Trophoblast cell (in vitro differentiated cells and primary cell): ENCODE measurements at regions not wholly inside any gene's neighbourhood (a gene's known extent, or its start where the extent isn't known, plus 50 kb on each side); places are given as distances from the start of the nearest gene placed in this dataset.

Source experiments
- DNase-seq, 2 donors: peaks; one replicate each; pipeline ENCODE4 v3.0.0-alpha.2; 2016
- H2AFZ ChIP-seq: 2 replicates; pipeline ENCODE4 v1.6.1; 2013; ENCODE audit warnings: low read length, moderate library complexity, mild to moderate bottlenecking; ENCODE audit not compliant: insufficient read depth, poor library complexity
- H2AK5ac ChIP-seq: 2 replicates; pipeline ENCODE4 v1.6.1; 2013; ENCODE audit warnings: mild to moderate bottlenecking, low read length
- H2BK120ac ChIP-seq: 2 replicates; pipeline ENCODE4 v1.6.1; 2013; ENCODE audit warnings: low read length, mild to moderate bottlenecking, moderate library complexity; ENCODE audit not compliant: insufficient read depth, poor library complexity
- H2BK12ac ChIP-seq: 2 replicates; pipeline ENCODE4 v1.6.1; 2013; ENCODE audit warnings: mild to moderate bottlenecking, low read length, moderate library complexity
- H2BK5ac ChIP-seq: 2 replicates; pipeline ENCODE4 v1.6.1; 2013; ENCODE audit warnings: low read length, low read depth, moderate library complexity, mild to moderate bottlenecking; ENCODE audit not compliant: poor library complexity
- H3K14ac ChIP-seq: 2 replicates; pipeline ENCODE4 v1.6.1; 2013; ENCODE audit warnings: mild to moderate bottlenecking, low read length
- H3K18ac ChIP-seq: 2 replicates; pipeline ENCODE4 v1.6.1; 2013; ENCODE audit warnings: mild to moderate bottlenecking, low read length
- H3K23ac ChIP-seq: 2 replicates; pipeline ENCODE4 v1.6.1; 2013; ENCODE audit warnings: low read length
- H3K27ac ChIP-seq: 2 replicates; pipeline ENCODE4 v1.5.1; 2013; ENCODE audit warnings: low read depth, mild to moderate bottlenecking, inconsistent platforms, low read length, moderate library complexity
- H3K27me3 ChIP-seq: 2 replicates; pipeline ENCODE4 v1.6.1; 2013; ENCODE audit warnings: inconsistent platforms, mild to moderate bottlenecking, low read length, moderate library complexity; ENCODE audit not compliant: insufficient read depth
- H3K36me3 ChIP-seq, 2 experiments: 1 replicate in 1 of 2; 2 replicates in 1 of 2; pipeline ENCODE4 v1.6.1; 2013; ENCODE audit warnings: low read length in 2 of 2, mild to moderate bottlenecking in 2 of 2, moderate library complexity in 1 of 2; ENCODE audit not compliant: insufficient read depth in 2 of 2, control insufficient read depth in 1 of 2
- H3K4ac ChIP-seq: 2 replicates; pipeline ENCODE4 v1.6.1; 2013; ENCODE audit warnings: low read depth, mild to moderate bottlenecking, low read length, moderate library complexity
- H3K4me1 ChIP-seq, 2 experiments: 1 replicate in 1 of 2; 2 replicates in 1 of 2; pipeline ENCODE4 v1.6.1; 2013; ENCODE audit warnings: low read length in 2 of 2, mild to moderate bottlenecking in 2 of 2, moderate library complexity in 1 of 2; ENCODE audit not compliant: insufficient read depth in 2 of 2, control insufficient read depth in 1 of 2
- H3K4me2 ChIP-seq: 2 replicates; pipeline ENCODE4 v1.6.1; 2013; ENCODE audit warnings: inconsistent platforms, mild to moderate bottlenecking, low read length, moderate library complexity
- H3K4me3 ChIP-seq: 2 replicates; pipeline ENCODE4 v1.5.1; 2013; ENCODE audit warnings: mild to moderate bottlenecking, low read depth, low read length, inconsistent platforms
- H3K79me1 ChIP-seq: one replicate; pipeline ENCODE4 v1.6.1; 2013; ENCODE audit warnings: low read length
- H3K79me2 ChIP-seq: 2 replicates; pipeline ENCODE4 v1.6.1; 2013; ENCODE audit warnings: low read length, mild to moderate bottlenecking; ENCODE audit not compliant: control insufficient read depth, insufficient read depth, poor library complexity
- H3K9ac ChIP-seq: 2 replicates; pipeline ENCODE4 v1.6.1; 2013; ENCODE audit warnings: mild to moderate bottlenecking, low read length
- H3K9me3 ChIP-seq: 2 replicates; pipeline ENCODE4 v1.6.1; 2013; ENCODE audit warnings: low read depth, mild to moderate bottlenecking, control low read depth, inconsistent platforms, low read length; ENCODE audit not compliant: insufficient read depth
- H4K12ac ChIP-seq: 2 replicates; pipeline ENCODE4 v1.6.1; 2013; ENCODE audit warnings: low read depth, mild to moderate bottlenecking, low read length, moderate library complexity
- H4K8ac ChIP-seq: 2 replicates; pipeline ENCODE4 v1.6.1; 2013; ENCODE audit warnings: low read depth, mild to moderate bottlenecking, low read length, moderate library complexity
- H4K91ac ChIP-seq: one replicate; pipeline ENCODE4 v1.6.1; 2013; ENCODE audit warnings: low read depth, mild to moderate bottlenecking, low read length, moderate library complexity
- WGBS: extraction: QIAGEN DNeasy Blood & Tissue Kit; methylation state at CpG from one replicate; pipeline ENCODE4 v1.1.7; 2013; ENCODE audit warnings: missing lambda C conversion rate; ENCODE audit not compliant: insufficient read length, insufficient coverage; ENCODE audit errors: extremely low coverage; 5-methylcytosine and 5-hydroxymethylcytosine counted together

DNA sequence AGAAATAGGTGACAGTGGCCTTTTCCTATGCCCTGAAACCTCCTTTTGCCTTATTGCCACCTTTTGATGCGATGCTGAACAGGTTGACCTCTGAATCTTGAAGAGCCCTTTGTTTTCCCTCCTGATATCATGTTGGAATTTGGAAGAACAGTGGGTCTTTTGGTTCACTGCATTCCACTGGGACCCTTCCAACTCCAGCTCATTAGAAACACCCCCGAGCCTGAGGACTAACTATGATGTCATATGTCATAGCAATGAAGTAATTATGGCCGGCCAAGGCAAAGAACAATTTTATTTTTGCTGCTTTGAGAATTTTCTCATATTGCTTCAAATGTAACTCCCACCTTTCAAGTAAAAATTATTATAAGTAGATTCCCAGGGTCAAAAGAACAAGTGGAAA is 353.4 kb upstream of the JAG1 start:
- Histone ChIP-seq H3K9ac (no peak overlapping the region), H3K4ac (no peak overlapping the region), H3K79me2 (no peaks in the 10 kb centered on the region), H3K36me3 (no peaks in the 10 kb centered on the region), H2AFZ (no peak overlapping the region), H3K79me1 (no peaks in the 10 kb centered on the region), H4K12ac (no peak overlapping the region), H4K91ac (no peak overlapping the region), H2BK5ac (no peak overlapping the region), H3K18ac (no peak overlapping the region), H3K4me3 (no peak overlapping the region), H2BK120ac (no peak overlapping the region), H4K8ac (no peak overlapping the region), H3K14ac (no peak overlapping the region), H2AK5ac (no peak overlapping the region), H3K9me3 (no peaks in the 10 kb centered on the region), H3K27me3 (no peaks in the 10 kb centered on the region), H3K4me2 (no peak overlapping the region), H2BK12ac (no peak overlapping the region), H3K23ac (no peak overlapping the region), H3K4me1 (no peaks in the 10 kb centered on the region), H3K27ac (no peak overlapping the region)
- WGBS: no CpG with 5 or more reads among the region's 3 CpGs
- DNase-seq: no peak

DNA sequence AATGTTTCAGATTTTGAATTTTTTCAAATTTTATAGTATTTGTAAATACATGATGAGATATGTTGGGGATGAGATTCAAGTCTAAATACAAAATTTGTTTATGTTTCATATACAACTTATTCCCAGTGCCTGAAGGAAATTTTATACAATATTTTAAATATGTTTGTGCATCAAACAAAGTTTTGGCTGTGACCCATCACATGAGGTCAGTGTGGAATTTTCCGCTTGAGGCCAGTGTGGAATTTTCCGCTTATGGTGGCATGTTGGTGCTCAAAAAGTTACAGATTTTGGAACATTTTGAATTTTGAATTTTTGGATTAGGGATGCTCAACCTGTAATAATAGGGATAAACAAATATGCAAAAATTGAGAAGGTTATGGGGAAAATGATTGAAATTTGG is 356.6 kb upstream of the JAG1 start:
- Histone ChIP-seq H2BK12ac (no peak overlapping the region), H3K14ac (no peak overlapping the region), H2AFZ (no peak overlapping the region), H3K9ac (no peak overlapping the region), H3K23ac (no peak overlapping the region), H3K18ac (no peak overlapping the region), H3K79me1 (no peaks in the 10 kb centered on the region), H3K79me2 (no peaks in the 10 kb centered on the region), H4K91ac (no peak overlapping the region), H3K9me3 (no peaks in the 10 kb centered on the region), H2BK5ac (no peak overlapping the region), H3K4me3 (no peak overlapping the region), H2BK120ac (no peak overlapping the region), H3K27ac (no peak overlapping the region), H4K8ac (no peak overlapping the region), H3K4me2 (no peak overlapping the region), H3K36me3 (no peaks in the 10 kb centered on the region), H3K4ac (no peak overlapping the region), H4K12ac (no peak overlapping the region), H3K4me1 (peaks cover 0 to 3% of the 10 kb centered on the region in 2 experiments), H2AK5ac (no peak overlapping the region), H3K27me3 (no peaks in the 10 kb centered on the region)
- DNase-seq: no peak
- no CpG with 5 or more reads among the region's 2 CpGs for WGBS

DNA sequence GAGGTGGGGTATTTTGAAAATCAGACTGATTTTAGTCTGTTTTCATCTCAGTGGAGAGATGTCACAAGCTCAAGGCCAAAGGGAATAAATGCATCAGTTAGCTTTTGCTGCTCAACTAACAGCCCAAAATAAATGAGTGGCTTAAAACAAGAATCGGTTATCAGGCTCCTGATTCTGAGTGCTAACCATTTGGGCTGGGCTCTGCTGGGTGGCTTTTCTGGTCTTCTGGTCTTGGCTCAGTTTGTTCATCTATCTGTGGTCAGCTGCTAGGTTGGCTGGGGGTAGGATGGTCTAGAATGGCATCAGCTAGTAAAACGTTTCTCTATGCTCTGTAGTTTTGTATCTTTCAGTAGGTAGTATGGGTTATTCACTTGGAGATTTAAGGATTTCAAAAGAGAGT is 357.5 kb upstream of the JAG1 start:
- no peak overlapping the region for H3K9ac ChIP-seq
- H3K4me2 ChIP-seq: no peak overlapping the region
- no peak overlapping the region for H4K91ac ChIP-seq
- H2AFZ ChIP-seq: no peak overlapping the region
- H4K12ac ChIP-seq: no peak overlapping the region
- no peak overlapping the region for H2AK5ac ChIP-seq
- H3K79me1 ChIP-seq: no peaks in the 10 kb centered on the region
- no peak overlapping the region for H3K27ac ChIP-seq
- H3K36me3 ChIP-seq: no peaks in the 10 kb centered on the region
- H3K23ac ChIP-seq: no peak overlapping the region
- no peaks in the 10 kb centered on the region for H3K9me3 ChIP-seq
- no peak overlapping the region for H3K4ac ChIP-seq
- H4K8ac ChIP-seq: no peak overlapping the region
- H2BK5ac ChIP-seq: no peak overlapping the region
- no peak overlapping the region for H3K18ac ChIP-seq
- H3K4me1 ChIP-seq: peaks cover 0 to 3% of the 10 kb centered on the region in 2 experiments
- H3K79me2 ChIP-seq: no peaks in the 10 kb centered on the region
- H2BK12ac ChIP-seq: no peak overlapping the region
- no peak overlapping the region for H2BK120ac ChIP-seq
- H3K4me3 ChIP-seq: no peak overlapping the region
- H3K27me3 ChIP-seq: no peaks in the 10 kb centered on the region
- WGBS: no CpG with 5 or more reads among the region's 2 CpGs
- DNase-seq: no peak
- H3K14ac ChIP-seq: no peak overlapping the region

DNA sequence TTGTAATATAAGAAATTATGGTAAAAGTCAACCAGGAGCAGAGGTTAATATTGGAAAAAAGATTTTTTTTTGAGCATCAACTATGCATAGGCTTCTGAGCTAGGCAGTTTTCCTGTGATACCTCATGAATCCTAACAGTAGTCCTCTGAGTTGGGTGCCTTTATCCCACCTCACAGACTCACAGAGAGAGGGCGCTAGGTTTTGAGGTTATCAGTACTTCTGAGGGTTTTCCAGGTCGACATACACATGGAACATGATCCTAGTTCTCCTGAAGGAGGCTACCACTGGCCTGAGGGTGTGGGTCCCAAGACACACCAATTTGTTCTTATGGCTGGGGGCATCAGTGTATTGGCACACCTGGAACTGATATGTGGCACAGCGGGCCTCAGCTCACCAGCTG is 358.8 kb upstream of the JAG1 start:
- H4K8ac ChIP-seq: no peak overlapping the region
- no peaks in the 10 kb centered on the region for H3K27me3 ChIP-seq
- DNase-seq: no peak
- no peak overlapping the region for H3K4ac ChIP-seq
- H2AFZ ChIP-seq: no peak overlapping the region
- no CpG with 5 or more reads among the region's 3 CpGs for WGBS
- no peak overlapping the region for H3K27ac ChIP-seq
- no peak overlapping the region for H3K23ac ChIP-seq
- no peak overlapping the region for H4K91ac ChIP-seq
- no peak overlapping the region for H2BK12ac ChIP-seq
- H2BK5ac ChIP-seq: no peak overlapping the region
- H4K12ac ChIP-seq: no peak overlapping the region
- H3K4me1 ChIP-seq: peaks cover 0 to 3% of the 10 kb centered on the region in 2 experiments
- H2BK120ac ChIP-seq: no peak overlapping the region
- no peak overlapping the region for H2AK5ac ChIP-seq
- no peaks in the 10 kb centered on the region for H3K79me1 ChIP-seq
- H3K18ac ChIP-seq: no peak overlapping the region
- H3K9ac ChIP-seq: no peak overlapping the region
- H3K79me2 ChIP-seq: no peaks in the 10 kb centered on the region
- no peak overlapping the region for H3K4me2 ChIP-seq
- H3K4me3 ChIP-seq: no peak overlapping the region
- H3K36me3 ChIP-seq: no peaks in the 10 kb centered on the region
- no peaks in the 10 kb centered on the region for H3K9me3 ChIP-seq
- H3K14ac ChIP-seq: no peak overlapping the region
